Adrenal gland (tissue), 9 donors: ENCODE measurements at regions not wholly inside any gene's neighbourhood (a gene's known extent, or its start where the extent isn't known, plus 50 kb on each side); places are given as distances from the start of the nearest gene placed in this dataset.

ENCODE experiments used
- DNase-seq, 7 donors: peaks; one replicate each; pipeline ENCODE4 v3.0.0-alpha.2; 2019 to 2020
- H3K27ac ChIP-seq, 5 donors: fragments of 200-600 bp; sonication (generic) in 4 of 5; 1 replicate in 3 of 5; 2 replicates in 2 of 5; pipeline versions ENCODE4 v1.5.1 to v1.8.0; 2016 to 2020; ENCODE audit warnings: mild to moderate bottlenecking in 1 of 5
- H3K27me3 ChIP-seq: fragments of 200-600 bp; 2 replicates; pipeline ENCODE4 v1.8.0; 2021
- H3K36me3 ChIP-seq, 2 donors: fragments of 200-600 bp; replicated peaks in 1 of 2; 1 replicate in 1 of 2; 2 replicates in 1 of 2; pipeline versions ENCODE4 v1.5.1 to v1.8.0; 2018 to 2022
- H3K4me1 ChIP-seq, 2 donors: fragments of 200-600 bp; replicated peaks in 1 of 2; 1 replicate in 1 of 2; 2 replicates in 1 of 2; pipeline versions ENCODE4 v1.5.1 to v1.8.0; 2018 to 2021
- H3K4me3 ChIP-seq, 4 donors: fragments of 200-600 bp; sonication (generic) in 3 of 4; one replicate each; pipeline ENCODE4 v1.5.1; 2016 to 2018
- H3K9me3 ChIP-seq, 3 donors: fragments of 200-600 bp; sonication (generic) in 1 of 3; replicated peaks in 1 of 3; 1 replicate in 2 of 3; 2 replicates in 1 of 3; pipeline versions ENCODE4 v1.5.1 to v1.8.0; 2016 to 2021
- CTCF ChIP-seq, 6 experiments: fragments of 450-650 bp in 4 of 6; fragments of 200-600 bp in 2 of 6; sonication (generic) in 1 of 6; IDR thresholded peaks; 1 replicate in 5 of 6; 2 replicates in 1 of 6; pipeline versions ENCODE4 v1.5.1 to v1.8.0; 2016 to 2021; ENCODE audit warnings: antibody characterized with exemption in 6 of 6, mild to moderate bottlenecking in 2 of 6, moderate library complexity in 1 of 6
- POLR2A ChIP-seq, 2 donors: fragments of 450-650 bp; IDR thresholded peaks; one replicate each; pipeline ENCODE4 v1.6.1; 2017; ENCODE audit warnings: antibody characterized with exemption in 2 of 2, mild to moderate bottlenecking in 2 of 2, moderate library complexity in 1 of 2
- WGBS, 4 donors: extraction: QIAGEN DNeasy Blood & Tissue Kit in 2 of 4; methylation state at CpG; one replicate each; pipeline versions ENCODE4 v1.1.5 to v1.1.7; 2013 to 2017; 5-methylcytosine and 5-hydroxymethylcytosine counted together
- intact Hi-C, 2 donors: fragments of 100-400 bp; cut with DNase I; formaldehyde crosslinking; loops; one replicate each; pipeline versions ENCODE4 v1.14.1 to v1.15.0; 2022 to 2023
- donor health status: healthy with polysubstance abuse.
- donor health status: Bipolar disorder and iron deficiency.
- donor health status: DM: yes; HTN: yes; CAD: no.
- donor health status: DM: no; HTN: no; CAD: no.
- donor health status: DM: no; HTN: no; CAD: no.

- Histone ChIP-seq H3K27me3 (no peaks in the 10 kb centered on the region), H3K9me3 (no peaks in the 10 kb centered on the region), H3K27ac (no peak overlapping the region), H3K4me1 (no peaks in the 10 kb centered on the region), H3K36me3 (no peaks in the 10 kb centered on the region), H3K4me3 (no peak overlapping the region)
- TF ChIP-seq POLR2A (IDR thresholded peaks at IDR 0.05) = no peak
- TF ChIP-seq CTCF (IDR thresholded peaks at IDR 0.05) = no peak
- intact Hi-C loops = no loop called here
- no peak for DNase-seq
- WGBS, 4 donors = 60 to 75% (median 66%) methylated on average over 4 of the region's 4 CpGs
These were observed 98.6 kb upstream of the PLD5 start for GRCh38 chr1:242623119-242623518.

- Histone ChIP-seq H3K9me3 (no peaks in the 10 kb centered on the region), H3K27me3 (no peaks in the 10 kb centered on the region), H3K36me3 (no peaks in the 10 kb centered on the region), H3K4me3 (no peak overlapping the region), H3K4me1 (no peaks in the 10 kb centered on the region), H3K27ac (no peak overlapping the region)
- intact Hi-C loops = no loop called here
- no peak for DNase-seq
- TF ChIP-seq CTCF (IDR thresholded peaks at IDR 0.05) (no peak), POLR2A (IDR thresholded peaks at IDR 0.05) (no peak)
These were observed 88.8 kb upstream of the PLD5 start for GRCh38 chr1:242613266-242613815.

GRCh38 chr1:242610209-242610608, 85.7 kb upstream of the PLD5 start:
- Histone ChIP-seq H3K27ac (no peak overlapping the region), H3K9me3 (no peaks in the 10 kb centered on the region), H3K36me3 (no peaks in the 10 kb centered on the region), H3K4me3 (no peak overlapping the region), H3K27me3 (no peaks in the 10 kb centered on the region), H3K4me1 (no peaks in the 10 kb centered on the region)
- intact Hi-C loops = no loop called here
- DNase-seq = no peak
- 68 to 75% (median 71%) methylated on average over 3 of the region's 3 CpGs for WGBS, 4 donors
- TF ChIP-seq CTCF (IDR thresholded peaks at IDR 0.05) (no peak), POLR2A (IDR thresholded peaks at IDR 0.05) (no peak)

GRCh38 chr1:242605521-242605920, 81.0 kb upstream of the PLD5 start:
- 77 to 86% (median 83%) methylated on average over 3 of the region's 3 CpGs for WGBS, 4 donors
- TF ChIP-seq CTCF (IDR thresholded peaks at IDR 0.05) (no peak), POLR2A (IDR thresholded peaks at IDR 0.05) (no peak)
- Histone ChIP-seq H3K9me3 (no peaks in the 10 kb centered on the region), H3K27ac (no peak overlapping the region), H3K4me3 (no peak overlapping the region), H3K27me3 (no peaks in the 10 kb centered on the region), H3K4me1 (no peaks in the 10 kb centered on the region), H3K36me3 (no peaks in the 10 kb centered on the region)
- no peak for DNase-seq
- intact Hi-C loops = no loop called here
